Esophagus squamous epithelium (tissue), 4 donors: ENCODE measurements at regions not wholly inside any gene's neighbourhood (a gene's known extent, or its start where the extent isn't known, plus 50 kb on each side); places are given as distances from the start of the nearest gene placed in this dataset.

Experiments used
- CTCF ChIP-seq, 6 experiments: fragments of 450-650 bp in 4 of 6; fragments of 200-600 bp in 2 of 6; sonication (generic) in 2 of 6; IDR thresholded peaks; one replicate each; pipeline ENCODE4 v1.5.1; 2016 to 2019; ENCODE audit warnings: antibody characterized with exemption in 6 of 6, mild to moderate bottlenecking in 4 of 6, moderate library complexity in 4 of 6
- POLR2A ChIP-seq, 4 donors: fragments of 450-650 bp; IDR thresholded peaks; one replicate each; pipeline ENCODE4 v1.6.1; 2017; ENCODE audit warnings: antibody characterized with exemption in 4 of 4, mild to moderate bottlenecking in 4 of 4, moderate library complexity in 3 of 4

- TF ChIP-seq CTCF (IDR thresholded peaks at IDR 0.05) (no peak), POLR2A (IDR thresholded peaks at IDR 0.05) (no peak)
Observed at GRCh38 chr1:103945774-103946173, 196.1 kb downstream of the AMY1C start.
